ENCODE measurements at regions not wholly inside any gene's neighbourhood (a gene's known extent, or its start where the extent isn't known, plus 50 kb on each side); places are given as distances from the start of the nearest gene placed in this dataset.

- no peak overlapping the region for H3K27ac Mint-ChIP-seq
- no peaks in the 10 kb centered on the region for H3K4me1 Mint-ChIP-seq (ENCODE audit: unreplicated experiment)
- H3K4me3 Mint-ChIP-seq, result no peak overlapping the region
- no peak for TF ChIP-seq CTCF (conservative IDR thresholded peaks at IDR 0.05)
- H3K27me3 Mint-ChIP-seq, result peaks cover 5% of the 10 kb centered on the region
- no peaks in the 10 kb centered on the region for H3K36me3 Mint-ChIP-seq
- no peak for DNase-seq (ENCODE audit: extremely low spot score, unreplicated experiment)
- no peaks in the 10 kb centered on the region for H3K9me3 Mint-ChIP-seq
Observed at GRCh38 chr20:57781901-57782300, 72.1 kb upstream of the PMEPA1 start.

- Mint-ChIP-seq H3K36me3 (no peaks in the 10 kb centered on the region), H3K4me3 (no peak overlapping the region), H3K27me3 (peaks cover 7% of the 10 kb centered on the region), H3K9me3 (no peaks in the 10 kb centered on the region), H3K4me1 (ENCODE audit: unreplicated experiment) (no peaks in the 10 kb centered on the region), H3K27ac (no peak overlapping the region)
- DNase-seq (ENCODE audit: extremely low spot score, unreplicated experiment), result no peak
- TF ChIP-seq CTCF (conservative IDR thresholded peaks at IDR 0.05), result no peak
Observed at GRCh38 chr20:57780906-57781305, 71.1 kb upstream of the PMEPA1 start.

GRCh38 chr20:57780398-57780797, 70.6 kb upstream of the PMEPA1 start:
- no peaks in the 10 kb centered on the region for H3K36me3 Mint-ChIP-seq
- no peak overlapping the region for H3K27ac Mint-ChIP-seq
- peaks cover 12% of the 10 kb centered on the region for H3K27me3 Mint-ChIP-seq
- no peaks in the 10 kb centered on the region for H3K9me3 Mint-ChIP-seq
- H3K4me3 Mint-ChIP-seq, result no peak overlapping the region
- H3K4me1 Mint-ChIP-seq (ENCODE audit: unreplicated experiment), result no peaks in the 10 kb centered on the region
- TF ChIP-seq CTCF (conservative IDR thresholded peaks at IDR 0.05), result no peak
- no peak for DNase-seq (ENCODE audit: extremely low spot score, unreplicated experiment)

GRCh38 chr20:57779401-57780003, 69.7 kb upstream of the PMEPA1 start:
- TF ChIP-seq CTCF (conservative IDR thresholded peaks at IDR 0.05), result no peak
- Mint-ChIP-seq H3K36me3 (no peaks in the 10 kb centered on the region), H3K27me3 (peaks cover 14% of the 10 kb centered on the region), H3K27ac (no peak overlapping the region), H3K4me3 (no peak overlapping the region), H3K9me3 (no peaks in the 10 kb centered on the region), H3K4me1 (ENCODE audit: unreplicated experiment) (no peaks in the 10 kb centered on the region)
- no peak for DNase-seq (ENCODE audit: extremely low spot score, unreplicated experiment)

GRCh38 chr20:57777911-57778310, 68.1 kb upstream of the PMEPA1 start:
- no peak overlapping the region for H3K27ac Mint-ChIP-seq
- no peak for TF ChIP-seq CTCF (conservative IDR thresholded peaks at IDR 0.05)
- DNase-seq (ENCODE audit: extremely low spot score, unreplicated experiment), result no peak
- peaks cover 3% of the 10 kb centered on the region for H3K4me1 Mint-ChIP-seq (ENCODE audit: unreplicated experiment)
- H3K9me3 Mint-ChIP-seq, result no peaks in the 10 kb centered on the region
- H3K27me3 Mint-ChIP-seq, result peaks cover 14% of the 10 kb centered on the region
- H3K36me3 Mint-ChIP-seq, result no peaks in the 10 kb centered on the region
- H3K4me3 Mint-ChIP-seq, result no peak overlapping the region

- DNase-seq (ENCODE audit: extremely low spot score, unreplicated experiment), result no peak
- H3K9me3 Mint-ChIP-seq, result no peaks in the 10 kb centered on the region
- H3K36me3 Mint-ChIP-seq, result no peaks in the 10 kb centered on the region
- no peak overlapping the region for H3K27ac Mint-ChIP-seq
- H3K4me3 Mint-ChIP-seq, result no peak overlapping the region
- no peak for TF ChIP-seq CTCF (conservative IDR thresholded peaks at IDR 0.05)
- peaks cover 3% of the 10 kb centered on the region for H3K4me1 Mint-ChIP-seq (ENCODE audit: unreplicated experiment)
- H3K27me3 Mint-ChIP-seq, result peaks cover 9% of the 10 kb centered on the region
Observed at GRCh38 chr20:57774951-57775350, 65.1 kb upstream of the PMEPA1 start.

Measured in type B pancreatic cell (in vitro differentiated cells).